ENCODE measurements at regions not wholly inside any gene's neighbourhood (a gene's known extent, or its start where the extent isn't known, plus 50 kb on each side); places are given as distances from the start of the nearest gene placed in this dataset.

DNA sequence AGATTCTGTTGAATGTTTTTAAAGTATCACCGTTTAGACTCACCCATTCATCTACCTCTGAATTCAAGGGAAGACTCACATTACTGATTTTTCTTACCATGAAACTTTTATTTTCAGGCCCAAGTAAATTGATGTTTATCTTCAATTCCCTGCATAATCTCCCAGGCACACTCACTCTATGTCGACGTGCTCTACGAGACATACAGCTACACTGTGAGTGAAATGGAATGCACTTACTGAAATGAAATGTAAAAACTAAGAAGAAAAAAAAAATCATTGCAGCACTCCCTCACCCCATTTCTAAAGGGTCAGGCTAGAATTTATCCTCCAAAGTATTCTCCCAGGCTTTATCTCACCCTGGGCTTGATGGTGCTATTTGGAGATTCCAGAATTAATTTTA lies 987.9 kb downstream of the CCSER2 start:
- H3K27me3 ChIP-seq = no peaks in the 10 kb centered on the region
- TF ChIP-seq EP300 (IDR thresholded peaks at IDR 0.05) = no peak
- TF ChIP-seq POLR2A (IDR thresholded peaks at IDR 0.05) = no peak
- TF ChIP-seq, protein P1, sequence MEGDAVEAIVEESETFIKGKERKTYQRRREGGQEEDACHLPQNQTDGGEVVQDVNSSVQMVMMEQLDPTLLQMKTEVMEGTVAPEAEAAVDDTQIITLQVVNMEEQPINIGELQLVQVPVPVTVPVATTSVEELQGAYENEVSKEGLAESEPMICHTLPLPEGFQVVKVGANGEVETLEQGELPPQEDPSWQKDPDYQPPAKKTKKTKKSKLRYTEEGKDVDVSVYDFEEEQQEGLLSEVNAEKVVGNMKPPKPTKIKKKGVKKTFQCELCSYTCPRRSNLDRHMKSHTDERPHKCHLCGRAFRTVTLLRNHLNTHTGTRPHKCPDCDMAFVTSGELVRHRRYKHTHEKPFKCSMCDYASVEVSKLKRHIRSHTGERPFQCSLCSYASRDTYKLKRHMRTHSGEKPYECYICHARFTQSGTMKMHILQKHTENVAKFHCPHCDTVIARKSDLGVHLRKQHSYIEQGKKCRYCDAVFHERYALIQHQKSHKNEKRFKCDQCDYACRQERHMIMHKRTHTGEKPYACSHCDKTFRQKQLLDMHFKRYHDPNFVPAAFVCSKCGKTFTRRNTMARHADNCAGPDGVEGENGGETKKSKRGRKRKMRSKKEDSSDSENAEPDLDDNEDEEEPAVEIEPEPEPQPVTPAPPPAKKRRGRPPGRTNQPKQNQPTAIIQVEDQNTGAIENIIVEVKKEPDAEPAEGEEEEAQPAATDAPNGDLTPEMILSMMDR (IDR thresholded peaks at IDR 0.05) = no peak
- TF ChIP-seq POLR2AphosphoS5 (IDR thresholded peaks at IDR 0.05) = no peak
- no peak overlapping the region for H3K4me3 ChIP-seq
- no peak for DNase-seq
- WGBS, 2 donors = 87 to 93% methylated on average over 4 of the region's 4 CpGs
- no peaks in the 10 kb centered on the region for H3K4me1 ChIP-seq
- H3K36me3 ChIP-seq = no peaks in the 10 kb centered on the region
- no peak overlapping the region for H3K27ac ChIP-seq
- intact Hi-C loops (cut with DNase I) = no loop called here
- no peaks in the 10 kb centered on the region for H3K9me3 ChIP-seq

DNA sequence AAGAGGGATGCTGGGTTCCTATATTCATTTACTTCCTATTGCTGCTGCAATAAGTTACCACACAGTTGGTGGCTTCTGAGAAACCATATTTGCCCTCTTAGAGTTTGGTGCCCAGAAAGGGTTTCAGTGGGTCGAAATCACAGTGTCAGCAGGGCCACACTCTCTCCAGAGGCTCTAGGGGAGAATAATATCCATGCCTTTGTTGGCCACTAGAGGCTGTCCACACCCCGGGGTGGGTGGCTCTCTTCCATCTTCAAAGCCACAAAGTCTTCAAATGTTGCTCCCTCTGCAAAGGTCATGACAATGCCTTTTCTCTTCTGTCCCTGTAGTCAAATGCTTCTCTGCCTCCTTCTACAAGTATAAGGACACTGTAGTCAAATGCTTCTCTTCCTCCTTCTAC lies 989.4 kb downstream of the CCSER2 start:
- H3K36me3 ChIP-seq = no peaks in the 10 kb centered on the region
- no peak for DNase-seq
- intact Hi-C loops (cut with DNase I) = no loop called here
- TF ChIP-seq, protein P1 (IDR thresholded peaks at IDR 0.05) = no peak
- TF ChIP-seq POLR2AphosphoS5 (IDR thresholded peaks at IDR 0.05) (no peak), POLR2A (IDR thresholded peaks at IDR 0.05) (no peak), EP300 (IDR thresholded peaks at IDR 0.05) (no peak)
- H3K27ac ChIP-seq = no peak overlapping the region
- H3K4me1 ChIP-seq = no peaks in the 10 kb centered on the region
- no peaks in the 10 kb centered on the region for H3K27me3 ChIP-seq
- H3K4me3 ChIP-seq = no peak overlapping the region
- no peaks in the 10 kb centered on the region for H3K9me3 ChIP-seq
- WGBS, 2 donors = 71 to 81% methylated on average over 2 of the region's 2 CpGs

DNA sequence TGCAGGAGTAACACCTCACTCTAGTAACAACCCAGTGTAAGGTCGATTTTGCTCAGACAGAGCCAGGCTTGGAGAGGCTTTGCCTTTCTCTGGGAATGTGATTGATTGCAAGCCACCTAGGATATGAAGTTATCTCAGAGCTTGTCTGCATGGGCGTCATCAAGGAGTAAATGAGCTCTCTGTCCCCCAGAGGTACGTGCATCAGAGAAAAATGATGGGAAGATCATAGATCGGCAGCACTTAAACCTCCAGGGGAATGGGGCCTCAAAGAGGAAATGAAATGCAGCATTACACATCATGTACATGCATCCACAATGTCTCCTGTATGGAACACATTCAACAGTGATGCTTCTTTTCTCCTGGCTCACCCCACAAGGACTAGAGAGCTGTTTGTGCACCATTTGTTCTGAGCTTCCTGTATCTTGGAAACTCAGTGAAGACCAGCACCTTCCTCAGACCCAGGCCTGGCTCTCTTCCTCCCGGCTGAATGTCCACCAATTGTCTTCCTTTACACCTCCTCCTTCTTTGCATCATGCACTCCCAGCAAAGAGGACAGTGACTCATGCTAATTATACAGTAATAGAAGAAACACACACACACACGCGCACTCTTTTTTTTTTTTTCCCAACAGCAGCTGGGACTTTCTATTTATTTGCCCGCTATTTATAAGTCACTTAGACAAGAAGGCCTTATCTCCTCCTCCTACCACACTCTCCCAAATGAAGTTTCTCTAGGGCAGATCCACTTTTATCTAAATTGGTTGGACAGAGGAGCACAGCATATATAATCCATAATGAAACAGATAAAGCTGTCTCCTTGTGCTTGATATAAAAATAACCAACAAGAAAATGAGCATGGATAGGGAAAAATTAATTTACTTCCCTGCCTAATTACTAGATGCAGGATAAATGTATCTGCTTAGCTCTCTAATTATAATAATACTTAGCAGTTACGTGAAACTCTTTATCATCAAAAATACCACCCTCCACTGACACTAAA lies 990.7 kb downstream of the CCSER2 start:
- H3K27ac ChIP-seq = no peak overlapping the region
- no peaks in the 10 kb centered on the region for H3K27me3 ChIP-seq
- WGBS, 2 donors = 60 to 73% methylated on average over 9 of the region's 9 CpGs
- TF ChIP-seq POLR2A (IDR thresholded peaks at IDR 0.05) (no peak), EP300 (IDR thresholded peaks at IDR 0.05) (no peak), POLR2AphosphoS5 (IDR thresholded peaks at IDR 0.05) (no peak)
- TF ChIP-seq, protein P1 (IDR thresholded peaks at IDR 0.05) = no peak
- H3K4me1 ChIP-seq = no peaks in the 10 kb centered on the region
- H3K4me3 ChIP-seq = no peak overlapping the region
- H3K36me3 ChIP-seq = no peaks in the 10 kb centered on the region
- no peak for DNase-seq
- intact Hi-C loops (cut with DNase I) = no loop called here
- H3K9me3 ChIP-seq = no peaks in the 10 kb centered on the region

DNA sequence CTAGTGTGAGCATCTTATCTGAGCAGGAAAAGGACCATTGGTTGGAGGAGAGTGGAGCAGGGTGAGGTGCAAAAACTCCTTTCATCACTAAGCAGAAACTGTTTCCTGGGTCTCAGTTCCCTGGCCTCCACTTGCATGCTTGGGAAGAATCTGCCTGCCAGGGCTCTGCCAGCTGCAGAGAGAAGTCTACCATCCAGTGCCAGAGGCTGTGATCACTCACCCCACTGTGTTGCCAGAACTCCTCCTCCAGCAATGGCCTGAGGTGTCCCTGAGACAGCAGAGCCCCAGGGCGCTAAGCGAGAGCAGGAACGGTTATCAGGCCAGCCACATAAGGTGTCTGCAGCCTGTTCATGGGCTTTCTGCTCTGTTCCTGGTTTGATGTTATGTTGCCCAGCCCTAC lies 991.4 kb downstream of the CCSER2 start:
- WGBS, 2 donors = 77 to 93% methylated on average over 3 of the region's 3 CpGs
- Histone ChIP-seq H3K36me3 (no peaks in the 10 kb centered on the region), H3K27me3 (no peaks in the 10 kb centered on the region), H3K4me1 (no peaks in the 10 kb centered on the region), H3K9me3 (no peaks in the 10 kb centered on the region), H3K27ac (no peak overlapping the region), H3K4me3 (no peak overlapping the region)
- intact Hi-C loops (cut with DNase I) = no loop called here
- TF ChIP-seq, protein P1 (IDR thresholded peaks at IDR 0.05) = no peak
- TF ChIP-seq EP300 (IDR thresholded peaks at IDR 0.05) (no peak), POLR2A (IDR thresholded peaks at IDR 0.05) (no peak), POLR2AphosphoS5 (IDR thresholded peaks at IDR 0.05) (no peak)
- no peak for DNase-seq
